OCI-LY3 (cell line): ENCODE measurements at regions not wholly inside any gene's neighbourhood (a gene's known extent, or its start where the extent isn't known, plus 50 kb on each side); places are given as distances from the start of the nearest gene placed in this dataset.

Experiments
- CTCF ChIP-seq: fragments of 200-600, 300-600 bp; sonication (generic); IDR thresholded peaks from 2 replicates; pipeline ENCODE4 v1.5.1; 2014; ENCODE audit warnings: antibody characterized with exemption, low read length, low read depth
- EZH2phosphoT487 ChIP-seq: fragments of 200-600 bp; shearing (Covaris generic); IDR thresholded peaks from 2 replicates; pipeline ENCODE4 v1.6.1; 2018; ENCODE audit warnings: antibody characterized with exemption, mixed run types, low read depth

GRCh38 chr21:27371975-27372331 is 405.1 kb upstream of the ADAMTS5 start:
- no peak for TF ChIP-seq CTCF
- TF ChIP-seq EZH2phosphoT487, result no peak
